Neural progenitor cell (in vitro differentiated cells): ENCODE measurements at regions not wholly inside any gene's neighbourhood (a gene's known extent, or its start where the extent isn't known, plus 50 kb on each side); places are given as distances from the start of the nearest gene placed in this dataset.

ENCODE experiments used
- DNase-seq: peaks from one replicate; pipeline ENCODE4 v3.0.0-alpha.2; 2016; ENCODE audit warnings: low spot score
- H2AFZ ChIP-seq: fragments of 200-600 bp; sonication (generic); replicated peaks from 2 replicates; pipeline ENCODE4 v1.6.1; 2016; ENCODE audit warnings: antibody characterized with exemption
- H3F3A ChIP-seq: fragments of 200-600 bp; sonication (generic); 2 replicates; pipeline ENCODE4 v1.6.1; 2016; ENCODE audit warnings: antibody characterized with exemption, low read depth
- H3K27ac ChIP-seq: fragments of 200-600 bp; sonication (generic); 2 replicates; pipeline ENCODE4 v1.5.1; 2016; ENCODE audit warnings: mild to moderate bottlenecking
- H3K27me3 ChIP-seq: fragments of 200-600 bp; sonication (generic); 2 replicates; pipeline ENCODE4 v1.6.1; 2016; ENCODE audit warnings: mild to moderate bottlenecking, moderate library complexity
- H3K36me3 ChIP-seq: fragments of 200-600 bp; sonication (generic); 2 replicates; pipeline ENCODE4 v1.5.1; 2016
- H3K4me1 ChIP-seq: fragments of 200-600 bp; sonication (generic); 2 replicates; pipeline ENCODE4 v1.6.1; 2016; ENCODE audit warnings: mixed run types
- H3K4me2 ChIP-seq: fragments of 200-600 bp; sonication (generic); 2 replicates; pipeline ENCODE4 v1.6.1; 2016
- H3K4me3 ChIP-seq: fragments of 200-600 bp; sonication (generic); 2 replicates; pipeline ENCODE4 v1.5.1; 2016
- H3K79me2 ChIP-seq: fragments of 200-600 bp; sonication (generic); 2 replicates; pipeline ENCODE4 v1.6.1; 2016; ENCODE audit warnings: low read depth
- H3K9ac ChIP-seq: fragments of 200-600 bp; sonication (generic); 2 replicates; pipeline ENCODE4 v1.6.1; 2016
- H3K9me3 ChIP-seq: fragments of 200-600 bp; sonication (generic); 2 replicates; pipeline ENCODE4 v1.5.1; 2016; ENCODE audit warnings: low read depth
- H4K20me1 ChIP-seq: fragments of 200-600 bp; sonication (generic); 2 replicates; pipeline ENCODE4 v1.6.1; 2016; ENCODE audit warnings: low read depth
- H3K27ac Mint-ChIP-seq: 3 replicates; pipeline ENCODE4 v1.8.0; 2021; ENCODE audit warnings: mixed read lengths
- H3K27me3 Mint-ChIP-seq: 2 replicates; pipeline ENCODE4 v1.8.0; 2022; ENCODE audit warnings: low read depth, mild to moderate bottlenecking, inconsistent platforms, moderate library complexity, mixed read lengths; ENCODE audit not compliant: insufficient read depth
- H3K36me3 Mint-ChIP-seq: 3 replicates; pipeline ENCODE4 v1.8.0; 2021; ENCODE audit warnings: mixed read lengths
- H3K4me1 Mint-ChIP-seq: 3 replicates; pipeline ENCODE4 v1.8.0; 2021; ENCODE audit warnings: mixed read lengths
- H3K4me3 Mint-ChIP-seq: 3 replicates; pipeline ENCODE4 v1.8.0; 2021; ENCODE audit warnings: mild to moderate bottlenecking, moderate library complexity, mixed read lengths
- H3K9me3 Mint-ChIP-seq: 3 replicates; pipeline ENCODE4 v1.8.0; 2020; ENCODE audit warnings: mixed read lengths
- CTCF ChIP-seq: fragments of 200-600 bp; sonication (generic); IDR thresholded peaks from 2 replicates; pipeline ENCODE4 v1.5.1; 2017; ENCODE audit warnings: antibody characterized with exemption, mild to moderate bottlenecking
- EZH2 ChIP-seq: fragments of 200-600 bp; sonication (generic); IDR thresholded peaks from 2 replicates; pipeline ENCODE4 v1.6.1; 2017; ENCODE audit warnings: antibody characterized with exemption, mild to moderate bottlenecking, moderate library complexity
- EZH2phosphoT487 ChIP-seq: fragments of 200-600 bp; sonication (generic); IDR thresholded peaks from 2 replicates; pipeline ENCODE4 v1.6.1; 2017; ENCODE audit warnings: antibody characterized with exemption

DNA sequence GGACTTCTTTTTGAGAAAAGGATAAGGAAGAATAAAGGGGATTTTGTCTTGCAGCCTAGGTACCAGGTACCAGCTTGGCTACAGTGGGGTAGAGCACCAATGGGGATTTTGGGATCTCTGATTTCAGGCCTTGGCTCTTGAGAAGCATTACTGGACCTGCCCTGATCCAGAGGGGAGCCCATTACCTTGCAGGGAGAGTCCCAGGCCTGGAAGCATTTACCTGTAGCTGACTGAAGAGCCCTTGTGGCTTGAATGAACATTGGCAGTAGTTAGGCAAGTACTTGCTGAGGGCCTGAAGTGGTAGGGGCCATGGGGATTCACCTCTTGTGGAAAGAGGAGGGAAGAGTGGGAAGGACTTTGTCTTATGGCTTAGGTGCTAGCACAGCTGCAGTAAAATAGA, 308.2 kb upstream of the FBXO33 start:
- Histone ChIP-seq H4K20me1 (no peaks in the 10 kb centered on the region), H3K4me2 (no peak overlapping the region), H3K4me3 (no peak overlapping the region), H3K27me3 (no peaks in the 10 kb centered on the region), H3K9me3 (no peaks in the 10 kb centered on the region), H3K36me3 (no peaks in the 10 kb centered on the region), H3K9ac (no peak overlapping the region), H3K79me2 (no peaks in the 10 kb centered on the region), H2AFZ (no peak overlapping the region), H3K27ac (no peak overlapping the region), H3F3A (no peaks in the 10 kb centered on the region), H3K4me1 (no peaks in the 10 kb centered on the region)
- Mint-ChIP-seq H3K27me3 (no peaks in the 10 kb centered on the region), H3K36me3 (no peaks in the 10 kb centered on the region), H3K4me3 (no peak overlapping the region), H3K27ac (no peak overlapping the region), H3K9me3 (no peaks in the 10 kb centered on the region), H3K4me1 (no peaks in the 10 kb centered on the region)
- DNase-seq = no peak
- TF ChIP-seq EZH2phosphoT487 = no peak
- TF ChIP-seq CTCF = no peak
- no peak for TF ChIP-seq EZH2

DNA sequence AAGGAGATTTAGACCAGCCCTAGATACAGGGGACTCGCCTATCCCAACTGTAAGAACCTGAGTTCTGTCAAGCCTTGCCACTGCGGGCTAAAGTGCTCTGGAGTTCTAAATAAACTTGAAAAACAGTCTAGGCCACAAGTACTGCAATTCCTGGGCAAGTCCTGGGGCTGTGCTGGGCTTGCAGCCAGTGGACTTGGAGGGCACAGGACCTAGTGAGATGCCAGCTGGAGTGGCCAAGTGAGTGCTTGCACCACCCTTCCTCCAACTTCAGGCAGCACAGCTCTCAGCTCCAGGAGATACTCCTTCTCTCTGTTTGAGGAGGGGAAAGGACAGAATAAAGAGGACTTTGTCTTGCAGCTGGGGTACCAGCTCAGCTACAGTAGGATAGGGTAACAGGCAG, 307.6 kb upstream of the FBXO33 start:
- Histone ChIP-seq H3K9me3 (no peaks in the 10 kb centered on the region), H3K9ac (no peak overlapping the region), H3K27me3 (no peaks in the 10 kb centered on the region), H4K20me1 (no peaks in the 10 kb centered on the region), H3K4me1 (no peaks in the 10 kb centered on the region), H3F3A (no peaks in the 10 kb centered on the region), H2AFZ (no peak overlapping the region), H3K27ac (no peak overlapping the region), H3K4me3 (no peak overlapping the region), H3K36me3 (no peaks in the 10 kb centered on the region), H3K4me2 (no peak overlapping the region), H3K79me2 (no peaks in the 10 kb centered on the region)
- no peak for TF ChIP-seq EZH2
- TF ChIP-seq EZH2phosphoT487 = no peak
- no peak for TF ChIP-seq CTCF
- Mint-ChIP-seq H3K27me3 (no peaks in the 10 kb centered on the region), H3K9me3 (no peaks in the 10 kb centered on the region), H3K4me3 (no peak overlapping the region), H3K36me3 (no peaks in the 10 kb centered on the region), H3K4me1 (peaks cover 2% of the 10 kb centered on the region), H3K27ac (no peak overlapping the region)
- no peak for DNase-seq

DNA sequence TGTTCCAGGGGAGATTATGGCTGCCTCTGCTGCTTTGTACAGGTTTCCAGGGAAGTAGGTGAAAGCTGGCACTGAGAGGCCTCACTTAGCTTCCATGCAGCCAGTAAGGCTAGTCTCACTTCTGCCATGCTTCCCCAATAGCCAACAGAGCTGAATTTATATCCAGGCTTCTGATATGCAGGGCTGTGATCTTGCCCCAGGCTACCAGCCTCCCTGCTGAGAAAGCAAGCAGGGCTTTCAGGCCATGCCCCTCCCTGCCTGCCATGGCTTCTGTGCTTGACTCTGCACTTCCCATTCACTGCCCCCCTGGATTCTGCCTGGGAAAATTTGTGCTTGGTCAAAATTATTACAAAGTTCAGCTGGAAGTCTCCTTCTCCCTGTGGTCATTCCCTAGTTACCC, 302.1 kb upstream of the FBXO33 start:
- Mint-ChIP-seq H3K4me1 (peaks cover 11% of the 10 kb centered on the region), H3K4me3 (no peak overlapping the region), H3K36me3 (no peaks in the 10 kb centered on the region), H3K27me3 (no peaks in the 10 kb centered on the region), H3K9me3 (peaks cover 2% of the 10 kb centered on the region), H3K27ac (peak overlapping the region; percentile 86)
- Histone ChIP-seq H3K9me3 (no peaks in the 10 kb centered on the region), H2AFZ (no peak overlapping the region), H3K27me3 (no peaks in the 10 kb centered on the region), H3K9ac (no peak overlapping the region), H3K4me3 (no peak overlapping the region), H4K20me1 (no peaks in the 10 kb centered on the region), H3F3A (no peaks in the 10 kb centered on the region), H3K79me2 (no peaks in the 10 kb centered on the region), H3K36me3 (peaks cover 3% of the 10 kb centered on the region), H3K4me2 (no peak overlapping the region), H3K27ac (no peak overlapping the region), H3K4me1 (no peaks in the 10 kb centered on the region)
- no peak for DNase-seq
- no peak for TF ChIP-seq CTCF
- TF ChIP-seq EZH2phosphoT487 = no peak
- TF ChIP-seq EZH2 = no peak

- Histone ChIP-seq H3K4me2 (no peak overlapping the region), H3K36me3 (peaks cover 3% of the 10 kb centered on the region), H3K4me1 (no peaks in the 10 kb centered on the region), H3K27ac (no peak overlapping the region), H3K27me3 (no peaks in the 10 kb centered on the region), H3F3A (no peaks in the 10 kb centered on the region), H3K79me2 (no peaks in the 10 kb centered on the region), H3K9ac (no peak overlapping the region), H3K4me3 (no peak overlapping the region), H3K9me3 (no peaks in the 10 kb centered on the region), H2AFZ (no peak overlapping the region), H4K20me1 (no peaks in the 10 kb centered on the region)
- no peak for DNase-seq
- Mint-ChIP-seq H3K9me3 (peaks cover 7% of the 10 kb centered on the region), H3K36me3 (no peaks in the 10 kb centered on the region), H3K27me3 (no peaks in the 10 kb centered on the region), H3K4me3 (no peak overlapping the region), H3K27ac (no peak overlapping the region), H3K4me1 (peaks cover 11% of the 10 kb centered on the region)
- no peak for TF ChIP-seq CTCF
- TF ChIP-seq EZH2 = no peak
- no peak for TF ChIP-seq EZH2phosphoT487
Observed at GRCh38 chr14:39733741-39734140, 301.5 kb upstream of the FBXO33 start.
